ENCODE measurements at regions not wholly inside any gene's neighbourhood (a gene's known extent, or its start where the extent isn't known, plus 50 kb on each side); places are given as distances from the start of the nearest gene placed in this dataset.

- H3K9me3 ChIP-seq (ENCODE audit: control insufficient read depth, low read depth, low read length) = no peaks in the 10 kb centered on the region
- no peaks in the 10 kb centered on the region for H3K36me3 ChIP-seq (ENCODE audit: control insufficient read depth in 2 of 2, extremely low read depth in 1 of 2, insufficient read depth in 2 of 2, low read length in 2 of 2)
- no peaks in the 10 kb centered on the region for H3K4me1 ChIP-seq (ENCODE audit: control insufficient read depth, extremely low read depth, insufficient read depth, low read length)
- no peak overlapping the region for H3K27ac ChIP-seq (ENCODE audit: control insufficient read depth, insufficient read depth, low read length)
- H3K79me2 ChIP-seq (ENCODE audit: control insufficient read depth, insufficient read depth, low read length) = no peaks in the 10 kb centered on the region
- dilution Hi-C loops (cut with MboI; ENCODE audit: extremely low pct_ligation_motif_present, low sequenced_read_pairs) = no loop called here
- no peak overlapping the region for H3K9ac ChIP-seq (ENCODE audit: control insufficient read depth, extremely low read depth, insufficient read depth, low read length)
- DNase-seq (ENCODE audit: low read depth, low spot score) (no peak), FAIRE-seq (no peak)
- H3K27me3 ChIP-seq (ENCODE audit: control insufficient read depth, extremely low read depth, insufficient read depth, low read length) = no peaks in the 10 kb centered on the region
- no peak overlapping the region for H3K4me3 ChIP-seq (ENCODE audit: control insufficient read depth in 2 of 3, extremely low read depth in 1 of 3, insufficient read depth in 2 of 3, low read depth in 1 of 3, low read length in 3 of 3)
- H3K9me1 ChIP-seq (ENCODE audit: control insufficient read depth, extremely low read depth, insufficient read depth, low read length) = no peaks in the 10 kb centered on the region
- H2AFZ ChIP-seq (ENCODE audit: control insufficient read depth, low read length) = no peak overlapping the region
- no peak overlapping the region for H3K4me2 ChIP-seq (ENCODE audit: control insufficient read depth, extremely low read depth, insufficient read depth, low read depth, low read length)
- H4K20me1 ChIP-seq (ENCODE audit: control insufficient read depth, extremely low read depth, insufficient read depth, low read length) = no peaks in the 10 kb centered on the region
- no peak for TF ChIP-seq EZH2 (IDR thresholded peaks at IDR 0.05; ENCODE audit: low read length)
- TF ChIP-seq CTCF (optimal IDR thresholded peaks at IDR 0.05 in 1 of 3, IDR thresholded peaks at IDR 0.05 in 1 of 3, conservative IDR thresholded peaks at IDR 0.05 in 1 of 3; ENCODE audit: extremely low read depth in 1 of 3, insufficient read depth in 2 of 3, low read length in 3 of 3) = no peak
These were observed 66.5 kb downstream of the MAGEF1 start for GRCh38 chr3:184645336-184645735.

GRCh38 chr3:184643442-184643841 is 68.4 kb downstream of the MAGEF1 start:
- dilution Hi-C loops (cut with MboI; ENCODE audit: extremely low pct_ligation_motif_present, low sequenced_read_pairs) = no loop called here
- FAIRE-seq (no peak), DNase-seq (ENCODE audit: low read depth, low spot score) (no peak)
- Histone ChIP-seq H2AFZ (ENCODE audit: control insufficient read depth, low read length) (no peak overlapping the region), H3K4me3 (ENCODE audit: control insufficient read depth in 2 of 3, extremely low read depth in 1 of 3, insufficient read depth in 2 of 3, low read depth in 1 of 3, low read length in 3 of 3) (no peak overlapping the region), H4K20me1 (ENCODE audit: control insufficient read depth, extremely low read depth, insufficient read depth, low read length) (no peaks in the 10 kb centered on the region), H3K27me3 (ENCODE audit: control insufficient read depth, extremely low read depth, insufficient read depth, low read length) (no peaks in the 10 kb centered on the region), H3K9ac (ENCODE audit: control insufficient read depth, extremely low read depth, insufficient read depth, low read length) (no peak overlapping the region), H3K79me2 (ENCODE audit: control insufficient read depth, insufficient read depth, low read length) (no peaks in the 10 kb centered on the region), H3K9me1 (ENCODE audit: control insufficient read depth, extremely low read depth, insufficient read depth, low read length) (no peaks in the 10 kb centered on the region), H3K4me1 (ENCODE audit: control insufficient read depth, extremely low read depth, insufficient read depth, low read length) (no peaks in the 10 kb centered on the region), H3K36me3 (ENCODE audit: control insufficient read depth in 2 of 2, extremely low read depth in 1 of 2, insufficient read depth in 2 of 2, low read length in 2 of 2) (no peaks in the 10 kb centered on the region), H3K9me3 (ENCODE audit: control insufficient read depth, low read depth, low read length) (no peaks in the 10 kb centered on the region), H3K27ac (ENCODE audit: control insufficient read depth, insufficient read depth, low read length) (no peak overlapping the region), H3K4me2 (ENCODE audit: control insufficient read depth, extremely low read depth, insufficient read depth, low read depth, low read length) (no peak overlapping the region)
- TF ChIP-seq CTCF (optimal IDR thresholded peaks at IDR 0.05 in 1 of 3, IDR thresholded peaks at IDR 0.05 in 1 of 3, conservative IDR thresholded peaks at IDR 0.05 in 1 of 3; ENCODE audit: extremely low read depth in 1 of 3, insufficient read depth in 2 of 3, low read length in 3 of 3) = no peak
- TF ChIP-seq EZH2 (IDR thresholded peaks at IDR 0.05; ENCODE audit: low read length) = no peak
